ENCODE measurements at regions not wholly inside any gene's neighbourhood (a gene's known extent, or its start where the extent isn't known, plus 50 kb on each side); places are given as distances from the start of the nearest gene placed in this dataset.

- no peak for TF ChIP-seq CDX4 (CRISPR knock-in tag; IDR thresholded peaks at IDR 0.05; ENCODE audit: borderline replicate concordance)
- no peak for TF ChIP-seq PREB (CRISPR knock-in tag; IDR thresholded peaks at IDR 0.05; ENCODE audit: borderline replicate concordance)
- TF ChIP-seq E2F4 (CRISPR knock-in tag; IDR thresholded peaks at IDR 0.05; ENCODE audit: borderline replicate concordance, low read depth): no peak
- no peak for TF ChIP-seq SP1 (CRISPR knock-in tag; conservative IDR thresholded peaks at IDR 0.05)
- TF ChIP-seq TEAD1 (CRISPR knock-in tag; IDR thresholded peaks at IDR 0.05): no peak
- TF ChIP-seq FOXK1 (CRISPR knock-in tag; IDR thresholded peaks at IDR 0.05): no peak
- no peak for TF ChIP-seq ZNF263 (CRISPR knock-in tag; IDR thresholded peaks at IDR 0.05; ENCODE audit: low read depth)
- no peak for TF ChIP-seq ETV6 (CRISPR knock-in tag; IDR thresholded peaks at IDR 0.05)
- no peak for TF ChIP-seq ARID4B (CRISPR knock-in tag; IDR thresholded peaks at IDR 0.05; ENCODE audit: borderline replicate concordance)
- TF ChIP-seq MXD4 (CRISPR knock-in tag; IDR thresholded peaks at IDR 0.05; ENCODE audit: borderline replicate concordance): no peak
- TF ChIP-seq ZNF425 (CRISPR knock-in tag; conservative IDR thresholded peaks at IDR 0.05): no peak
Observed at GRCh38 chr11:26820739-26821138, 98.9 kb upstream of the SLC5A12 start (continued).

GRCh38 chr11:26823963-26824362 lies 102.1 kb upstream of the SLC5A12 start:
- H3K36me3 Mint-ChIP-seq: peaks cover 47% of the 10 kb centered on the region
- no peak overlapping the region for H3K27ac Mint-ChIP-seq
- no peaks in the 10 kb centered on the region for H3K4me1 Mint-ChIP-seq
- DNase-seq (ENCODE audit: low spot score) (no peak), ATAC-seq (no peak)
- ChIA-PET POLR2A (no interaction called here), CTCF (no interaction called here)
- peaks cover 66% of the 10 kb centered on the region for H3K9me3 Mint-ChIP-seq
- H3K27me3 Mint-ChIP-seq (ENCODE audit: low read depth): no peaks in the 10 kb centered on the region; the same call in 1 of the 2 replicates
- no peak overlapping the region for H3K4me3 Mint-ChIP-seq
- no peak for TF ChIP-seq SMAD3 (CRISPR knock-in tag; IDR thresholded peaks at IDR 0.05; ENCODE audit: borderline replicate concordance)
- no peak for TF ChIP-seq E2F5 (CRISPR knock-in tag; IDR thresholded peaks at IDR 0.05)
- no peak for TF ChIP-seq ZBTB21 (CRISPR knock-in tag; IDR thresholded peaks at IDR 0.05; ENCODE audit: borderline replicate concordance)
- no peak for TF ChIP-seq ZNF281 (CRISPR knock-in tag; IDR thresholded peaks at IDR 0.05)
- no peak for TF ChIP-seq ZNF263 (CRISPR knock-in tag; IDR thresholded peaks at IDR 0.05; ENCODE audit: low read depth)
- TF ChIP-seq RORB (CRISPR knock-in tag; IDR thresholded peaks at IDR 0.05): no peak
- TF ChIP-seq ETV6 (CRISPR knock-in tag; IDR thresholded peaks at IDR 0.05): no peak
- no peak for TF ChIP-seq ZNF416 (CRISPR knock-in tag; IDR thresholded peaks at IDR 0.05)
- no peak for TF ChIP-seq JUN (CRISPR knock-in tag; IDR thresholded peaks at IDR 0.05)
- no peak for TF ChIP-seq KAT7 (CRISPR knock-in tag; IDR thresholded peaks at IDR 0.05; ENCODE audit: borderline replicate concordance)
- TF ChIP-seq PREB (CRISPR knock-in tag; IDR thresholded peaks at IDR 0.05; ENCODE audit: borderline replicate concordance): no peak
- TF ChIP-seq FOXK1 (CRISPR knock-in tag; IDR thresholded peaks at IDR 0.05): no peak
- TF ChIP-seq PRRX2 (CRISPR knock-in tag; IDR thresholded peaks at IDR 0.05): no peak

Measured in WTC11 (cell line).